Right lobe of liver (tissue), 6 donors: ENCODE measurements at regions not wholly inside any gene's neighbourhood (a gene's known extent, or its start where the extent isn't known, plus 50 kb on each side); places are given as distances from the start of the nearest gene placed in this dataset.

Source experiments
- ATAC-seq, 4 donors: fragments of 200-7000 bp; cut with Tn5 transposase; one replicate each; pipeline ENCODE4 v1.9.1; 2020; ENCODE audit warnings: mild to moderate bottlenecking in 4 of 4, moderate library complexity in 4 of 4
- DNase-seq, 3 donors: peaks; one replicate each; pipeline ENCODE4 v3.0.0-alpha.2; 2020
- H3K27ac ChIP-seq, 3 donors: fragments of 200-600 bp; one replicate each; pipeline ENCODE4 v1.8.0; 2022
- H3K27me3 ChIP-seq, 2 donors: fragments of 200-600 bp; one replicate each; pipeline ENCODE4 v1.8.0; 2022
- H3K36me3 ChIP-seq, 4 donors: fragments of 200-600 bp; sonication (generic) in 1 of 4; one replicate each; pipeline versions ENCODE4 v1.5.1 to v1.8.0; 2017 to 2022; ENCODE audit warnings: control low read depth in 1 of 4
- H3K4me1 ChIP-seq, 4 donors: fragments of 200-600 bp; sonication (generic) in 1 of 4; one replicate each; pipeline versions ENCODE4 v1.5.1 to v1.8.0; 2017 to 2022; ENCODE audit warnings: control low read depth in 1 of 4
- H3K4me3 ChIP-seq, 3 donors: fragments of 200-600 bp; one replicate each; pipeline ENCODE4 v1.8.0; 2022
- H3K9me3 ChIP-seq, 4 donors: fragments of 200-600 bp; sonication (generic) in 1 of 4; one replicate each; pipeline versions ENCODE4 v1.5.1 to v1.8.0; 2017 to 2022; ENCODE audit warnings: control low read depth in 1 of 4
- CTCF ChIP-seq, 4 donors: fragments of 200-600 bp in 3 of 4; fragments of 450-650 bp in 1 of 4; IDR thresholded peaks; one replicate each; pipeline versions ENCODE4 v1.5.1 to v1.8.0; 2016 to 2022; ENCODE audit warnings: antibody characterized with exemption in 4 of 4, mild to moderate bottlenecking in 2 of 4
- POLR2A ChIP-seq: fragments of 450-650 bp; IDR thresholded peaks from one replicate; pipeline ENCODE4 v1.6.1; 2017; ENCODE audit warnings: antibody characterized with exemption, mild to moderate bottlenecking
- WGBS: methylation state at CpG from one replicate; pipeline ENCODE4 v1.1.6; 2018; ENCODE audit warnings: low coverage, low lambda C conversion rate; ENCODE audit not compliant: insufficient coverage; ENCODE audit errors: missing lambda C conversion rate; 5-methylcytosine and 5-hydroxymethylcytosine counted together
- intact Hi-C, 2 donors: fragments of 100-400 bp; cut with DNase I; formaldehyde crosslinking; loops; one replicate each; pipeline versions ENCODE4 v1.11.2 to v1.14.1; 2022
- donor health status: DM: no; HTN: yes; CAD: no.
- donor health status: DM: no; HTN: no; CAD: no.
- donor health status: DM: no; HTN: no; CAD: no.
- donor health status: DM: no; HTN: yes; CAD: no.
- donor health status: DM: no; HTN: yes; CAD: no.

GRCh38 chr5:159427180-159428012 lies 97.1 kb upstream of the IL12B start:
- ATAC-seq (no peak), DNase-seq (no peak)
- Histone ChIP-seq H3K4me3 (no peak overlapping the region), H3K4me1 (no peaks in the 10 kb centered on the region), H3K36me3 (no peaks in the 10 kb centered on the region), H3K27ac (no peak overlapping the region), H3K27me3 (no peaks in the 10 kb centered on the region), H3K9me3 (no peaks in the 10 kb centered on the region)
- 40% methylated on average over 7 of the region's 7 CpGs for WGBS
- intact Hi-C loops = no loop called here
- TF ChIP-seq POLR2A = no peak
- TF ChIP-seq CTCF (IDR thresholded peaks at IDR 0.05) = no peak

GRCh38 chr5:159430361-159431012 lies 100.2 kb upstream of the IL12B start:
- WGBS = 75% methylated on average over 7 of the region's 7 CpGs
- intact Hi-C loops = no loop called here
- TF ChIP-seq POLR2A = no peak
- no peak for TF ChIP-seq CTCF (IDR thresholded peaks at IDR 0.05)

GRCh38 chr5:159435855-159436254 lies 105.6 kb upstream of the IL12B start:
- intact Hi-C loops = no loop called here
- H3K9me3 ChIP-seq = no peaks in the 10 kb centered on the region
- WGBS = 75% methylated on average over 2 of the region's 2 CpGs
- no peaks in the 10 kb centered on the region for H3K27me3 ChIP-seq
- H3K4me3 ChIP-seq = no peak overlapping the region
- H3K27ac ChIP-seq = no peak overlapping the region
- DNase-seq (no peak), ATAC-seq (no peak)
- no peaks in the 10 kb centered on the region for H3K4me1 ChIP-seq
- H3K36me3 ChIP-seq = no peaks in the 10 kb centered on the region
- TF ChIP-seq POLR2A (no peak), CTCF (IDR thresholded peaks at IDR 0.05) (no peak)

More at GRCh38 chr5:159430361-159431012, 100.2 kb upstream of the IL12B start:
- ATAC-seq = no peak
- Histone ChIP-seq H3K27me3 (no peaks in the 10 kb centered on the region), H3K36me3 (no peaks in the 10 kb centered on the region), H3K9me3 (no peaks in the 10 kb centered on the region), H3K27ac (no peak overlapping the region), H3K4me3 (no peak overlapping the region), H3K4me1 (no peaks in the 10 kb centered on the region)
- no peak for DNase-seq

GRCh38 chr5:159438092-159438491 lies 107.8 kb upstream of the IL12B start:
- intact Hi-C loops = no loop called here

More at GRCh38 chr5:159438092-159438491, 107.8 kb upstream of the IL12B start:
- Histone ChIP-seq H3K9me3 (no peaks in the 10 kb centered on the region), H3K27ac (no peak overlapping the region), H3K4me1 (no peaks in the 10 kb centered on the region), H3K36me3 (no peaks in the 10 kb centered on the region), H3K4me3 (no peak overlapping the region), H3K27me3 (no peaks in the 10 kb centered on the region)
- DNase-seq (no peak), ATAC-seq (no peak)
- no peak for TF ChIP-seq CTCF (IDR thresholded peaks at IDR 0.05)
- no peak for TF ChIP-seq POLR2A
- WGBS = 62% methylated on average over 4 of the region's 4 CpGs
